Heart left ventricle (tissue), 13 donors: ENCODE measurements at regions not wholly inside any gene's neighbourhood (a gene's known extent, or its start where the extent isn't known, plus 50 kb on each side); places are given as distances from the start of the nearest gene placed in this dataset.

ENCODE experiments used
- POLR2A ChIP-seq, 2 donors: fragments of 450-650 bp; IDR thresholded peaks; one replicate each; pipeline ENCODE4 v1.6.1; 2017; ENCODE audit warnings: antibody characterized with exemption in 2 of 2, mild to moderate bottlenecking in 2 of 2, moderate library complexity in 2 of 2
- TF ChIP-seq, protein P1 (sequence below), 12 donors: fragments of 200-600 bp; sonication (generic) in 4 of 12; IDR thresholded peaks; one replicate each; pipeline versions ENCODE4 v1.5.0 to v1.8.0; 2018 to 2022; ENCODE audit warnings: antibody characterized with exemption in 12 of 12, mild to moderate bottlenecking in 5 of 12
- donor health status: ischemic (EF 13 %, LVEDD 7.1; RV severe dilation, severe dysfunction).
- donor health status: DM: no; HTN: yes; CAD: no.
- donor health status: DM: no; HTN: no; CAD: no.
- donor health status: ischemic (EF 25% LVEDD 6.9; RV normal size, moderate dysfunction).
- donor health status: ischemic (EF 25% LVEDD 5.7; RV mildly dilated, moderate dysfunction).
- donor health status: ischemic (EF 35%, LVEDD 5.7; RV mildly dilated, moderate dysfunction).
- donor health status: nonischemic (EF 11% LVEDD 7.7; RV severe dilation, severe dysfunction).
- donor health status: DM: yes; HTN: yes; CAD: no.
- donor health status: PGD.
- donor health status: ischemic (EF 29% LVEDD 5.4; RV normal size, mild dysfunction).
- donor health status: nonischemic (EF 23%, LVEDD 6.1; RV moderate dilation, normal function).

DNA sequence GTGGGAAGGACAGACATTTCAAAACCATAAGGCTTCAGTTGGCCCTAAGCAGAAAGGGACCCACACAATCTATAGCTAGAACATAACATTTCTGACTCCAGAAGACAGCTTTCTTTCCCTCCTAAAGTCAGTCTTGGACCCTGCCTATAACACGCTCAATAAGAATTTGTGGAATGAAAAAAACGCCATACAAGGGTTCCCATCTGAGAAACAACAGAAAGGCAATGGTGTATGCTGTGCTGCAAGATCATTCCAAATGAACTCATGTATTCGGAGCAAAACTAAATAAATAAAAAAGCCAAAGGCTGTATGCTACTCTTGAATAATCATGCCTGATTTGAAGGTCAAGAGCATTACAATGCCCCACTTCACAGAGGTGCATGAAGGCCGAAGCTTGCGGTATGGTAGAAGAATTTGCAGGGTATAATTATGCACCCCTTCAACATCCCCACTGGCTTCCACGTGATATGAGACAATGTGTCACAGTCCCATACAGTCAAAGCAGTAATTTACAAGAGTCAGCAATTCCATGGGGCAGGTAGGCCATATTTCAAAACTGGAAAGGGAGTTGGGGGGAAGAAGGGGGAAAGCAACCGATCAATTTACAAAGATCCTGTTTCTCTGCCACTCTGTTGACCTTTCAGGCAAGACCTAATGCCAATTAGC is 61.4 kb upstream of the SLC14A2 start:
- TF ChIP-seq, protein P1, sequence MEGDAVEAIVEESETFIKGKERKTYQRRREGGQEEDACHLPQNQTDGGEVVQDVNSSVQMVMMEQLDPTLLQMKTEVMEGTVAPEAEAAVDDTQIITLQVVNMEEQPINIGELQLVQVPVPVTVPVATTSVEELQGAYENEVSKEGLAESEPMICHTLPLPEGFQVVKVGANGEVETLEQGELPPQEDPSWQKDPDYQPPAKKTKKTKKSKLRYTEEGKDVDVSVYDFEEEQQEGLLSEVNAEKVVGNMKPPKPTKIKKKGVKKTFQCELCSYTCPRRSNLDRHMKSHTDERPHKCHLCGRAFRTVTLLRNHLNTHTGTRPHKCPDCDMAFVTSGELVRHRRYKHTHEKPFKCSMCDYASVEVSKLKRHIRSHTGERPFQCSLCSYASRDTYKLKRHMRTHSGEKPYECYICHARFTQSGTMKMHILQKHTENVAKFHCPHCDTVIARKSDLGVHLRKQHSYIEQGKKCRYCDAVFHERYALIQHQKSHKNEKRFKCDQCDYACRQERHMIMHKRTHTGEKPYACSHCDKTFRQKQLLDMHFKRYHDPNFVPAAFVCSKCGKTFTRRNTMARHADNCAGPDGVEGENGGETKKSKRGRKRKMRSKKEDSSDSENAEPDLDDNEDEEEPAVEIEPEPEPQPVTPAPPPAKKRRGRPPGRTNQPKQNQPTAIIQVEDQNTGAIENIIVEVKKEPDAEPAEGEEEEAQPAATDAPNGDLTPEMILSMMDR (IDR thresholded peaks at IDR 0.05) = no peak
- no peak for TF ChIP-seq POLR2A (IDR thresholded peaks at IDR 0.05)
